ENCODE measurements at regions not wholly inside any gene's neighbourhood (a gene's known extent, or its start where the extent isn't known, plus 50 kb on each side); places are given as distances from the start of the nearest gene placed in this dataset.

DNA sequence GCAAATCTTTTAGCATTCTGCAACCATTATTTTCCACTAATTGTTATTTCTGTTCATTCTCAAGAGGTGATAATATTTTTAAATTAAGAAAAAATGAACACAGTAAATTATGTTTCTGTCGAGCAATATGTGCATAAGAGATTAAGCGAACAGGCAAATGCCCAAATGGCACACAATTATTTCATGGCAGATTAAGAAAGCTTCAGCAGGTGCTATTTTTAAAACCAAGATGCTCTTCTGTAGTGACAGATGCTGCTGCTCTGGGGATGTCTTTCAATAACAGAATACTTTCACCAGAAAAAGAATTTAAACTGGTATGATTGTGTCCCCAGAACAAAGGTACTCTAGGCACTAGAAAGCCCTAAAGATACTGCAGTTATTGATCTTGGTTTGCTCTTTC lies 412.7 kb upstream of the SORCS1 start (continued):
- TF ChIP-seq, protein P1, sequence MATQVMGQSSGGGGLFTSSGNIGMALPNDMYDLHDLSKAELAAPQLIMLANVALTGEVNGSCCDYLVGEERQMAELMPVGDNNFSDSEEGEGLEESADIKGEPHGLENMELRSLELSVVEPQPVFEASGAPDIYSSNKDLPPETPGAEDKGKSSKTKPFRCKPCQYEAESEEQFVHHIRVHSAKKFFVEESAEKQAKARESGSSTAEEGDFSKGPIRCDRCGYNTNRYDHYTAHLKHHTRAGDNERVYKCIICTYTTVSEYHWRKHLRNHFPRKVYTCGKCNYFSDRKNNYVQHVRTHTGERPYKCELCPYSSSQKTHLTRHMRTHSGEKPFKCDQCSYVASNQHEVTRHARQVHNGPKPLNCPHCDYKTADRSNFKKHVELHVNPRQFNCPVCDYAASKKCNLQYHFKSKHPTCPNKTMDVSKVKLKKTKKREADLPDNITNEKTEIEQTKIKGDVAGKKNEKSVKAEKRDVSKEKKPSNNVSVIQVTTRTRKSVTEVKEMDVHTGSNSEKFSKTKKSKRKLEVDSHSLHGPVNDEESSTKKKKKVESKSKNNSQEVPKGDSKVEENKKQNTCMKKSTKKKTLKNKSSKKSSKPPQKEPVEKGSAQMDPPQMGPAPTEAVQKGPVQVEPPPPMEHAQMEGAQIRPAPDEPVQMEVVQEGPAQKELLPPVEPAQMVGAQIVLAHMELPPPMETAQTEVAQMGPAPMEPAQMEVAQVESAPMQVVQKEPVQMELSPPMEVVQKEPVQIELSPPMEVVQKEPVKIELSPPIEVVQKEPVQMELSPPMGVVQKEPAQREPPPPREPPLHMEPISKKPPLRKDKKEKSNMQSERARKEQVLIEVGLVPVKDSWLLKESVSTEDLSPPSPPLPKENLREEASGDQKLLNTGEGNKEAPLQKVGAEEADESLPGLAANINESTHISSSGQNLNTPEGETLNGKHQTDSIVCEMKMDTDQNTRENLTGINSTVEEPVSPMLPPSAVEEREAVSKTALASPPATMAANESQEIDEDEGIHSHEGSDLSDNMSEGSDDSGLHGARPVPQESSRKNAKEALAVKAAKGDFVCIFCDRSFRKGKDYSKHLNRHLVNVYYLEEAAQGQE (IDR thresholded peaks at IDR 0.05), result no peak
- no peak for TF ChIP-seq RAD21 (IDR thresholded peaks at IDR 0.05)
- no peak for TF ChIP-seq YY1 (IDR thresholded peaks at IDR 0.05)
- TF ChIP-seq SP1 (IDR thresholded peaks at IDR 0.05), result no peak
- TF ChIP-seq RXRA (IDR thresholded peaks at IDR 0.05), result no peak

DNA sequence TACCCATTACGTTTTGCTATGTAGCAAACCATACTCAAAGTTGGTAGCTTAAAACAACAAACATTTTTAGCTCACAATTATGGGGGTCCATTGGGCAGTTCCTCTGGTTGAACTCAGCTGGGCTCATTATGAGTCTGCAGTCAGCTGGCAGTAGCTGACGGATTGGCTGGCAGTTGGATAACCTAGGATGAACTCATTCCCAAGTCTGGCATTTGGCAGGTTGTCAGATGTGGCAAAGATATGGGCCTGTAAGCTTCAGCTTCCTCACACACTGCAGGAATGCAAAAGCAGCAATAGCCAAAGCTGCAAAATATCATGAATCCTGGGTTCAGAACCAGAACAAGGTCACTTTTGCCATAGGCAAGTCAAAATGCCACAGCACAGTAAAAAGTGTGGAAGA lies 412.2 kb upstream of the SORCS1 start:
- no peak overlapping the region for H3K9ac ChIP-seq (ENCODE audit: low read depth in 1 of 2, low read length in 2 of 2)
- no peaks in the 10 kb centered on the region for H3K27me3 ChIP-seq (ENCODE audit: control insufficient read depth in 4 of 4, insufficient read depth in 4 of 4, low read length in 3 of 4)
- WGBS, result 23% methylated on average over 2 of the region's 2 CpGs
- no peak overlapping the region for H3K4me3 ChIP-seq (ENCODE audit: low read depth in 1 of 3, low read length in 3 of 3)
- no peak overlapping the region for H3K27ac ChIP-seq (ENCODE audit: low read depth in 1 of 2, low read length in 2 of 2)
- H3K36me3 ChIP-seq (ENCODE audit: control insufficient read depth in 4 of 4, insufficient read depth in 3 of 4, low read depth in 1 of 4, low read length in 3 of 4), result no peaks in the 10 kb centered on the region
- H3K9me3 ChIP-seq (ENCODE audit: control insufficient read depth in 4 of 4, low read length in 3 of 4), result no peaks in the 10 kb centered on the region
- H3K4me1 ChIP-seq (ENCODE audit: control insufficient read depth in 4 of 4, insufficient read depth in 4 of 4, low read length in 3 of 4), result no peaks in the 10 kb centered on the region
- TF ChIP-seq FOXA2 (IDR thresholded peaks at IDR 0.05), result no peak
- no peak for TF ChIP-seq HNF4G (IDR thresholded peaks at IDR 0.05)
- TF ChIP-seq, protein P2, sequence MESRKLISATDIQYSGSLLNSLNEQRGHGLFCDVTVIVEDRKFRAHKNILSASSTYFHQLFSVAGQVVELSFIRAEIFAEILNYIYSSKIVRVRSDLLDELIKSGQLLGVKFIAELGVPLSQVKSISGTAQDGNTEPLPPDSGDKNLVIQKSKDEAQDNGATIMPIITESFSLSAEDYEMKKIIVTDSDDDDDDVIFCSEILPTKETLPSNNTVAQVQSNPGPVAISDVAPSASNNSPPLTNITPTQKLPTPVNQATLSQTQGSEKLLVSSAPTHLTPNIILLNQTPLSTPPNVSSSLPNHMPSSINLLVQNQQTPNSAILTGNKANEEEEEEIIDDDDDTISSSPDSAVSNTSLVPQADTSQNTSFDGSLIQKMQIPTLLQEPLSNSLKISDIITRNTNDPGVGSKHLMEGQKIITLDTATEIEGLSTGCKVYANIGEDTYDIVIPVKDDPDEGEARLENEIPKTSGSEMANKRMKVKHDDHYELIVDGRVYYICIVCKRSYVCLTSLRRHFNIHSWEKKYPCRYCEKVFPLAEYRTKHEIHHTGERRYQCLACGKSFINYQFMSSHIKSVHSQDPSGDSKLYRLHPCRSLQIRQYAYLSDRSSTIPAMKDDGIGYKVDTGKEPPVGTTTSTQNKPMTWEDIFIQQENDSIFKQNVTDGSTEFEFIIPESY (IDR thresholded peaks at IDR 0.05), result no peak
- no peak for TF ChIP-seq NR2F2 (IDR thresholded peaks at IDR 0.05)
- no peak for TF ChIP-seq EGR1 (IDR thresholded peaks at IDR 0.05; ENCODE audit: low read depth in 2 of 2)
- TF ChIP-seq, protein P1 (IDR thresholded peaks at IDR 0.05), result no peak
- no peak for TF ChIP-seq RAD21 (IDR thresholded peaks at IDR 0.05)
- no peak for TF ChIP-seq TAF1 (conservative IDR thresholded peaks at IDR 0.05)
- TF ChIP-seq HNF4A (conservative IDR thresholded peaks at IDR 0.05), result no peak
- TF ChIP-seq SP1 (IDR thresholded peaks at IDR 0.05), result no peak
- no peak for TF ChIP-seq YY1 (IDR thresholded peaks at IDR 0.05)
- TF ChIP-seq, protein P3, sequence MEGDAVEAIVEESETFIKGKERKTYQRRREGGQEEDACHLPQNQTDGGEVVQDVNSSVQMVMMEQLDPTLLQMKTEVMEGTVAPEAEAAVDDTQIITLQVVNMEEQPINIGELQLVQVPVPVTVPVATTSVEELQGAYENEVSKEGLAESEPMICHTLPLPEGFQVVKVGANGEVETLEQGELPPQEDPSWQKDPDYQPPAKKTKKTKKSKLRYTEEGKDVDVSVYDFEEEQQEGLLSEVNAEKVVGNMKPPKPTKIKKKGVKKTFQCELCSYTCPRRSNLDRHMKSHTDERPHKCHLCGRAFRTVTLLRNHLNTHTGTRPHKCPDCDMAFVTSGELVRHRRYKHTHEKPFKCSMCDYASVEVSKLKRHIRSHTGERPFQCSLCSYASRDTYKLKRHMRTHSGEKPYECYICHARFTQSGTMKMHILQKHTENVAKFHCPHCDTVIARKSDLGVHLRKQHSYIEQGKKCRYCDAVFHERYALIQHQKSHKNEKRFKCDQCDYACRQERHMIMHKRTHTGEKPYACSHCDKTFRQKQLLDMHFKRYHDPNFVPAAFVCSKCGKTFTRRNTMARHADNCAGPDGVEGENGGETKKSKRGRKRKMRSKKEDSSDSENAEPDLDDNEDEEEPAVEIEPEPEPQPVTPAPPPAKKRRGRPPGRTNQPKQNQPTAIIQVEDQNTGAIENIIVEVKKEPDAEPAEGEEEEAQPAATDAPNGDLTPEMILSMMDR (IDR thresholded peaks at IDR 0.05; ENCODE audit: low read depth, low read length, missing input control), result no peak
- TF ChIP-seq, protein P4, sequence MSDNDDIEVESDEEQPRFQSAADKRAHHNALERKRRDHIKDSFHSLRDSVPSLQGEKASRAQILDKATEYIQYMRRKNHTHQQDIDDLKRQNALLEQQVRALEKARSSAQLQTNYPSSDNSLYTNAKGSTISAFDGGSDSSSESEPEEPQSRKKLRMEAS (IDR thresholded peaks at IDR 0.05), result no peak
- no peak for TF ChIP-seq RXRA (IDR thresholded peaks at IDR 0.05)
- no peak for TF ChIP-seq GABPA (IDR thresholded peaks at IDR 0.05 in 1 of 2, conservative IDR thresholded peaks at IDR 0.05 in 1 of 2)
- no peak for TF ChIP-seq FOXA1 (IDR thresholded peaks at IDR 0.05)
- TF ChIP-seq, protein P5, sequence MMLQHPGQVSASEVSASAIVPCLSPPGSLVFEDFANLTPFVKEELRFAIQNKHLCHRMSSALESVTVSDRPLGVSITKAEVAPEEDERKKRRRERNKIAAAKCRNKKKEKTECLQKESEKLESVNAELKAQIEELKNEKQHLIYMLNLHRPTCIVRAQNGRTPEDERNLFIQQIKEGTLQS (IDR thresholded peaks at IDR 0.05), result no peak
- no peak for TF ChIP-seq JUND (IDR thresholded peaks at IDR 0.05)
- no peak for DNase-seq (ENCODE audit: low spot score)

Data from liver (tissue), 8 donors.